AG04449 (cell line): ENCODE measurements at regions not wholly inside any gene's neighbourhood (a gene's known extent, or its start where the extent isn't known, plus 50 kb on each side); places are given as distances from the start of the nearest gene placed in this dataset.

Source experiments
- CTCF ChIA-PET: fragments of 350-600 bp; formaldehyde crosslinking; extraction: SDS; loops from one replicate; lab custom pipeline; 2021; ENCODE audit warnings: antibody characterized with exemption; lab: Yijun Ruan, JAX
- POLR2A ChIA-PET: fragments of 400-600, 350-600 bp; formaldehyde crosslinking; extraction: SDS; loops from one replicate; lab custom pipeline; 2020; ENCODE audit warnings: antibody characterized with exemption, inconsistent platforms; lab: Yijun Ruan, JAX
- DNase-seq: peaks from one replicate; pipeline ENCODE4 v3.0.0-alpha.2; 2010; ENCODE audit warnings: low read depth, low spot score
- H3K4me3 ChIP-seq: 2 replicates; pipeline ENCODE4 v1.5.1; 2011; ENCODE audit warnings: low read depth, mild to moderate bottlenecking, control low read depth, low read length
- CTCF ChIP-seq: IDR thresholded peaks from one replicate; pipeline ENCODE4 v1.5.1; 2011; ENCODE audit warnings: mild to moderate bottlenecking, moderate library complexity, low read length, control low read depth, inconsistent platforms; ENCODE audit not compliant: insufficient read depth; ENCODE audit errors: missing control alignments

GRCh38 chr6:144346719-144347447, 61.7 kb downstream of the UTRN start:
- CTCF ChIA-PET, result interaction anchor here (0.9 to 1.1 kb wide), 2 partner anchors 9 to 11 kb away, joined by 3 read pairs; no protein-coding TSS in a partner anchor

GRCh38 chr6:144347448-144347759, 62.3 kb downstream of the UTRN start:
- CTCF ChIA-PET, result interaction anchor here (0.9 to 1.1 kb wide), 2 partner anchors 10 to 11 kb away, joined by 3 read pairs; no protein-coding TSS in a partner anchor
- no peak overlapping the region for H3K4me3 ChIP-seq
- POLR2A ChIA-PET, result no interaction called here
- DNase-seq, result no peak
- TF ChIP-seq CTCF, result no peak

More at GRCh38 chr6:144346719-144347447, 61.7 kb downstream of the UTRN start:
- no peak for TF ChIP-seq CTCF
- DNase-seq, result peak; percentile 33
- POLR2A ChIA-PET, result no interaction called here
- H3K4me3 ChIP-seq, result no peak overlapping the region

- ChIA-PET POLR2A (no interaction called here), CTCF (no interaction called here)
- DNase-seq, result no peak
- no peak overlapping the region for H3K4me3 ChIP-seq
- TF ChIP-seq CTCF, result no peak
These were observed 62.8 kb downstream of the UTRN start for GRCh38 chr6:144347933-144348332.

DNA sequence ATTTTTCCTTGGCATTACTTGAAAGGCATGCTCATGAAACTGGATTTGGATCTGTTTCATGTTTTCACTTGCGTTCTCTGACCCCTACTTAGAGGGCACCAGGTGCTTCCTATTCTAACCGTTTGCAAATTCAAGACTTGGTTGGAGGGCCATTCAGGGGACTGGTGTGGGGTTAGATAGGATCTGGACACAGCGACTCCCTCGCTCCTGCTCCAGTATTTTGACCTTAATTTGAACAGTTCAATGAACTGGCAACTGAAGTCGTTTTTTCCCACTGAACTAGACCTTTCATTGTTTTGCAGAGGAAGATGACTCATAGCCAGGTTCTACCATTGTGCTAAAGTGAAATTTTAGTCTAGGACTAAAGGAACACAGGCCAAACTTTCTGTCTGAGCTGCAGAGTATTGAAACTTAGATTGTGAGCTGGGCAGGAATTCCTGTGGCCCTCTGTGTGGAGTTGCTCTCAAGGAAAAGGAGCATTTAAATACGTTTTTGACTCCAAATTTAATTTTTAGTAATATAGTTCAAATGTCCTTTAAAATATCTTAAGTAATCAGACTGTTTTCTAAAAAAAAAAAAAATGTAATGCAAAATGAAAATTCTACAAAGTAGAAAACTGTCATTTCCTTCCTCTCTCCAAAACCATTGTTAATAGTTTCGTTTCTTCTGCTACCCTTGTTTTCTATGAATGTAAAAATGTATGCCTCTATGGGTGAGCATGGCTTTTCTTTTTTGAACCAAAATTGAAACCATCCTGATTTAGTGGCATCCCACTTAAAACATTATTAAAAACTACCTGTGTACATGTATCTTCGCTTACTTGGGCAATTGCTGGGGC, 64.8 kb downstream of the UTRN start:
- ChIA-PET CTCF (no interaction called here), POLR2A (no interaction called here)
- TF ChIP-seq CTCF, result no peak
- no peak overlapping the region for H3K4me3 ChIP-seq
- no peak for DNase-seq

DNA sequence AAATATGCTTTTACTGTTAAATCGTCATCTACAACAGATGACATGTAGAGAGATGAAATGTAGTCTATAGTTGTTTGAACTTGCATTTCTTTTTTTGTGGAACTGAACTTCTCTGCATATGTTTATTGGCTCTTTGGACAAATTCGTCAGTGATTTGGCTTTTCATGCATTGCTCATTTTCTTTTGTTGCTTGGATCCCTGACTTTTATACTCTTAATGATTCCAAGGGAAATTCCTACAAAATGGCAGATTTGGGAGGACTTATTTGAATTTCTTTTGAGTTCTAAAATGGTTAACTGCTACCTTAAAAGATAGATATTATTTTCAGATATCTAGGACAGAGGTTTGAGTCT, 65.4 kb downstream of the UTRN start:
- CTCF ChIA-PET, result no interaction called here
- no peak overlapping the region for H3K4me3 ChIP-seq

More for the DNA sequence above, 65.4 kb downstream of the UTRN start:
- DNase-seq, result no peak
- TF ChIP-seq CTCF, result no peak
- POLR2A ChIA-PET, result no interaction called here
